ENCODE measurements at regions not wholly inside any gene's neighbourhood (a gene's known extent, or its start where the extent isn't known, plus 50 kb on each side); places are given as distances from the start of the nearest gene placed in this dataset.

GRCh38 chr7:94336009-94336408 lies 58.7 kb upstream of the COL1A2 start:
- ATAC-seq (no peak), FAIRE-seq (no peak), DNase-seq (ENCODE audit: low read depth in 1 of 2, low spot score in 1 of 2) (no peak)
- POLR2A ChIA-PET: no interaction called here
- H3K27ac ChIP-seq: no peak overlapping the region
- TF ChIP-seq EHF (CRISPR knock-in tag; IDR thresholded peaks at IDR 0.05) (no peak), JUNB (IDR thresholded peaks at IDR 0.05) (no peak), ZSCAN20 (CRISPR knock-in tag; IDR thresholded peaks at IDR 0.05) (no peak), FOSL2 (IDR thresholded peaks at IDR 0.05) (no peak), FOSL2 (CRISPR knock-in tag; IDR thresholded peaks at IDR 0.05) (no peak), CBX8 (IDR thresholded peaks at IDR 0.05) (no peak), ZNF302 (CRISPR knock-in tag; IDR thresholded peaks at IDR 0.05) (no peak), TP53 (CRISPR knock-in tag; IDR thresholded peaks at IDR 0.05) (no peak), FOSB (CRISPR knock-in tag; IDR thresholded peaks at IDR 0.05) (no peak)
- TF ChIP-seq, protein P1, sequence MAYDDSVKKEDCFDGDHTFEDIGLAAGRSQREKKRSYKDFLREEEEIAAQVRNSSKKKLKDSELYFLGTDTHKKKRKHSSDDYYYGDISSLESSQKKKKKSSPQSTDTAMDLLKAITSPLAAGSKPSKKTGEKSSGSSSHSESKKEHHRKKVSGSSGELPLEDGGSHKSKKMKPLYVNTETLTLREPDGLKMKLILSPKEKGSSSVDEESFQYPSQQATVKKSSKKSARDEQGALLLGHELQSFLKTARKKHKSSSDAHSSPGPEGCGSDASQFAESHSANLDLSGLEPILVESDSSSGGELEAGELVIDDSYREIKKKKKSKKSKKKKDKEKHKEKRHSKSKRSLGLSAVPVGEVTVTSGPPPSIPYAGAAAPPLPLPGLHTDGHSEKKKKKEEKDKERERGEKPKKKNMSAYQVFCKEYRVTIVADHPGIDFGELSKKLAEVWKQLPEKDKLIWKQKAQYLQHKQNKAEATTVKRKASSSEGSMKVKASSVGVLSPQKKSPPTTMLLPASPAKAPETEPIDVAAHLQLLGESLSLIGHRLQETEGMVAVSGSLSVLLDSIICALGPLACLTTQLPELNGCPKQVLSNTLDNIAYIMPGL (CRISPR knock-in tag; IDR thresholded peaks at IDR 0.05; ENCODE audit: borderline replicate concordance): no peak
- TF ChIP-seq, protein P2, sequence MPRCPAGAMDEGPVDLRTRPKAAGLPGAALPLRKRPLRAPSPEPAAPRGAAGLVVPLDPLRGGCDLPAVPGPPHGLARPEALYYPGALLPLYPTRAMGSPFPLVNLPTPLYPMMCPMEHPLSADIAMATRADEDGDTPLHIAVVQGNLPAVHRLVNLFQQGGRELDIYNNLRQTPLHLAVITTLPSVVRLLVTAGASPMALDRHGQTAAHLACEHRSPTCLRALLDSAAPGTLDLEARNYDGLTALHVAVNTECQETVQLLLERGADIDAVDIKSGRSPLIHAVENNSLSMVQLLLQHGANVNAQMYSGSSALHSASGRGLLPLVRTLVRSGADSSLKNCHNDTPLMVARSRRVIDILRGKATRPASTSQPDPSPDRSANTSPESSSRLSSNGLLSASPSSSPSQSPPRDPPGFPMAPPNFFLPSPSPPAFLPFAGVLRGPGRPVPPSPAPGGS (IDR thresholded peaks at IDR 0.05): no peak
- no peaks in the 10 kb centered on the region for H3K4me1 ChIP-seq
- CTCF ChIA-PET: no interaction called here
- no peak overlapping the region for H3K4me2 ChIP-seq
- WGBS (ENCODE audit: missing lambda C conversion rate): 72% methylated on average over 2 of the region's 2 CpGs
- H3K9me3 ChIP-seq: no peaks in the 10 kb centered on the region
- no peak overlapping the region for H3K4me3 ChIP-seq

GRCh38 chr7:94338921-94339371 lies 55.7 kb upstream of the COL1A2 start:
- no peak for ATAC-seq
- Histone ChIP-seq H3K27ac (no peak overlapping the region), H3K4me3 (no peak overlapping the region), H3K4me1 (no peaks in the 10 kb centered on the region), H3K4me2 (no peak overlapping the region), H3K9me3 (no peaks in the 10 kb centered on the region)
- TF ChIP-seq MAZ (IDR thresholded peaks at IDR 0.05; ENCODE audit: borderline replicate concordance, low read depth, low read length) (no peak), ZC3H11A (IDR thresholded peaks at IDR 0.05) (no peak), ESRRA (IDR thresholded peaks at IDR 0.05; ENCODE audit: borderline replicate concordance, low read length) (no peak), CEBPB (IDR thresholded peaks at IDR 0.05) (no peak), JUN (IDR thresholded peaks at IDR 0.05) (no peak), NPAS2 (CRISPR knock-in tag; IDR thresholded peaks at IDR 0.05; ENCODE audit: borderline replicate concordance) (no peak), GATA3 (IDR thresholded peaks at IDR 0.05; ENCODE audit: borderline replicate concordance) (no peak), BHLHE40 (IDR thresholded peaks at IDR 0.05; ENCODE audit: low read depth, low read length) (no peak)
- TF ChIP-seq, protein P1 (CRISPR knock-in tag; IDR thresholded peaks at IDR 0.05; ENCODE audit: borderline replicate concordance): no peak
- FAIRE-seq: no peak
- WGBS (ENCODE audit: missing lambda C conversion rate): 40% methylated on average over 2 of the region's 2 CpGs
- no peak for DNase-seq (ENCODE audit: low read depth in 1 of 2, low spot score in 1 of 2)
- CTCF ChIA-PET: interaction anchor here (0.8 to 1.8 kb wide), 4 partner anchors 25 to 97 kb away, joined by 3 to 4 read pairs (median 4); no protein-coding TSS in a partner anchor
- POLR2A ChIA-PET: no interaction called here

- ATAC-seq (no peak), FAIRE-seq (no peak), DNase-seq (ENCODE audit: low read depth in 1 of 2, low spot score in 1 of 2) (no peak)
- CTCF ChIA-PET: interaction anchor here (0.6 to 1.5 kb wide), 2 partner anchors 11 to 29 kb away, joined by 4 to 5 read pairs; no protein-coding TSS in a partner anchor
- TF ChIP-seq RCOR1 (IDR thresholded peaks at IDR 0.05; ENCODE audit: low read depth, low read length): no peak
- no peak for TF ChIP-seq NPAS2 (CRISPR knock-in tag; IDR thresholded peaks at IDR 0.05; ENCODE audit: borderline replicate concordance)
- TF ChIP-seq NFE2L2 (conservative IDR thresholded peaks at IDR 0.05; ENCODE audit: low read length): no peak
- no peak for TF ChIP-seq ATOH8 (CRISPR knock-in tag; IDR thresholded peaks at IDR 0.05; ENCODE audit: low read depth)
- TF ChIP-seq MYC (IDR thresholded peaks at IDR 0.05; ENCODE audit: borderline replicate concordance, low read length): no peak
- TF ChIP-seq CEBPB (IDR thresholded peaks at IDR 0.05): no peak
- TF ChIP-seq JUN (IDR thresholded peaks at IDR 0.05): no peak
- TF ChIP-seq CHD4 (IDR thresholded peaks at IDR 0.05; ENCODE audit: borderline replicate concordance): no peak
- TF ChIP-seq KDM5A (IDR thresholded peaks at IDR 0.05): no peak
- TF ChIP-seq E2F6 (IDR thresholded peaks at IDR 0.05; ENCODE audit: borderline replicate concordance, low read depth): no peak
- WGBS (ENCODE audit: missing lambda C conversion rate): 76% methylated on average over 1 of the region's 1 CpG
- H3K4me3 ChIP-seq: no peak overlapping the region
- POLR2A ChIA-PET: no interaction called here
- no peaks in the 10 kb centered on the region for H3K9me3 ChIP-seq
- no peak overlapping the region for H3K4me2 ChIP-seq
- H3K4me1 ChIP-seq: no peaks in the 10 kb centered on the region
- H3K27ac ChIP-seq: no peak overlapping the region
These were observed 49.9 kb upstream of the COL1A2 start for GRCh38 chr7:94344826-94345225.
